DND-41 (cell line): ENCODE measurements at regions not wholly inside any gene's neighbourhood (a gene's known extent, or its start where the extent isn't known, plus 50 kb on each side); places are given as distances from the start of the nearest gene placed in this dataset.

ENCODE experiments used
- ATAC-seq: fragments of 200-7000 bp; cut with Tn5 transposase; 3 replicates; pipeline ENCODE4 v1.9.1; 2021; ENCODE audit warnings: low read depth; ENCODE audit not compliant: insufficient read depth
- DNase-seq: peaks from one replicate; pipeline ENCODE4 v3.0.0-alpha.2; 2020
- H2AFZ ChIP-seq: 2 replicates; pipeline ENCODE4 v1.6.0; 2012; ENCODE audit warnings: low read depth, low read length
- H3K27ac ChIP-seq: 2 replicates; pipeline ENCODE4 v1.5.1; 2012; ENCODE audit warnings: low read length, inconsistent platforms
- H3K27me3 ChIP-seq: fragments of 200-600 bp; sonication (generic); 2 replicates; pipeline ENCODE4 v1.6.0; 2012; ENCODE audit warnings: low read length, mild to moderate bottlenecking, inconsistent platforms; ENCODE audit not compliant: insufficient read depth, poor library complexity
- H3K36me3 ChIP-seq: 2 replicates; pipeline ENCODE4 v1.5.1; 2012; ENCODE audit warnings: low read length, inconsistent platforms; ENCODE audit not compliant: insufficient read depth
- H3K4me1 ChIP-seq: 2 replicates; pipeline ENCODE4 v1.5.1; 2012; ENCODE audit warnings: mild to moderate bottlenecking, low read length; ENCODE audit not compliant: insufficient read depth
- H3K4me2 ChIP-seq: 2 replicates; pipeline ENCODE4 v1.6.0; 2012; ENCODE audit warnings: mild to moderate bottlenecking, moderate library complexity, low read length, inconsistent platforms; ENCODE audit not compliant: insufficient read depth
- H3K4me3 ChIP-seq, 2 experiments: fragments of 200-600 bp in 1 of 2; shearing (Covaris generic) in 1 of 2; 2 replicates each; pipeline ENCODE4 v1.5.1; 2012 to 2016; ENCODE audit warnings: inconsistent platforms in 2 of 2, low read length in 2 of 2, mild to moderate bottlenecking in 2 of 2, low read depth in 1 of 2, moderate library complexity in 1 of 2
- H3K79me2 ChIP-seq: 2 replicates; pipeline ENCODE4 v1.6.0; 2012; ENCODE audit warnings: low read length, inconsistent platforms; ENCODE audit not compliant: insufficient read depth
- H3K9ac ChIP-seq: 2 replicates; pipeline ENCODE4 v1.6.0; 2012; ENCODE audit warnings: low read depth, mild to moderate bottlenecking, inconsistent platforms, low read length, moderate library complexity
- H3K9me3 ChIP-seq: 2 replicates; pipeline ENCODE4 v1.5.1; 2012; ENCODE audit warnings: low read length, moderate library complexity, mild to moderate bottlenecking, inconsistent platforms; ENCODE audit not compliant: insufficient read depth, severe bottlenecking
- H4K20me1 ChIP-seq: 2 replicates; pipeline ENCODE4 v1.6.0; 2012; ENCODE audit warnings: low read length; ENCODE audit not compliant: insufficient read depth
- CTCF ChIP-seq: IDR thresholded peaks from 2 replicates; pipeline ENCODE4 v1.5.1; 2012; ENCODE audit warnings: borderline replicate concordance, low read length, moderate library complexity, mild to moderate bottlenecking; ENCODE audit not compliant: poor library complexity, severe bottlenecking; ENCODE audit errors: extremely low read depth
- EZH2 ChIP-seq: IDR thresholded peaks from 3 replicates; pipeline ENCODE4 v1.6.1; 2012; ENCODE audit warnings: borderline replicate concordance, low read depth, mild to moderate bottlenecking, moderate library complexity, low read length, inconsistent platforms; ENCODE audit not compliant: severe bottlenecking

GRCh38 chr3:82005266-82005665 lies 243.8 kb upstream of the GBE1 start:
- Histone ChIP-seq H3K27me3 (no peaks in the 10 kb centered on the region), H3K36me3 (no peaks in the 10 kb centered on the region), H3K4me3 (no peak overlapping the region), H3K27ac (no peak overlapping the region), H3K4me1 (no peaks in the 10 kb centered on the region), H3K4me2 (no peak overlapping the region), H3K79me2 (no peaks in the 10 kb centered on the region), H3K9me3 (peaks cover 6% of the 10 kb centered on the region), H3K9ac (no peak overlapping the region), H4K20me1 (no peaks in the 10 kb centered on the region), H2AFZ (no peak overlapping the region)
- ATAC-seq = no peak
- TF ChIP-seq EZH2 (no peak), CTCF (no peak)
- no peak for DNase-seq

GRCh38 chr3:82004266-82004665 lies 242.8 kb upstream of the GBE1 start:
- no peak overlapping the region for H3K27ac ChIP-seq
- no peaks in the 10 kb centered on the region for H3K27me3 ChIP-seq
- no peaks in the 10 kb centered on the region for H4K20me1 ChIP-seq
- H3K4me2 ChIP-seq = no peak overlapping the region
- H3K79me2 ChIP-seq = no peaks in the 10 kb centered on the region
- no peak overlapping the region for H3K9ac ChIP-seq
- H3K4me1 ChIP-seq = no peaks in the 10 kb centered on the region
- H2AFZ ChIP-seq = no peak overlapping the region
- peaks cover 6% of the 10 kb centered on the region for H3K9me3 ChIP-seq
- DNase-seq (no peak), ATAC-seq (no peak)
- no peak for TF ChIP-seq EZH2
- TF ChIP-seq CTCF = no peak
- no peaks in the 10 kb centered on the region for H3K36me3 ChIP-seq
- H3K4me3 ChIP-seq = no peak overlapping the region

- TF ChIP-seq CTCF (no peak), EZH2 (no peak)
- H3K4me1 ChIP-seq = no peaks in the 10 kb centered on the region
- no peak overlapping the region for H3K27ac ChIP-seq
- no peaks in the 10 kb centered on the region for H3K79me2 ChIP-seq
- H3K4me2 ChIP-seq = no peak overlapping the region
- no peaks in the 10 kb centered on the region for H3K27me3 ChIP-seq
- H3K9me3 ChIP-seq = peaks cover 6% of the 10 kb centered on the region
- no peak overlapping the region for H3K4me3 ChIP-seq
- ATAC-seq (no peak), DNase-seq (no peak)
- no peak overlapping the region for H3K9ac ChIP-seq
- no peak overlapping the region for H2AFZ ChIP-seq
- H3K36me3 ChIP-seq = no peaks in the 10 kb centered on the region
- no peaks in the 10 kb centered on the region for H4K20me1 ChIP-seq
These were observed 241.7 kb upstream of the GBE1 start for GRCh38 chr3:82002986-82003642.

GRCh38 chr3:82002491-82002890 lies 241.0 kb upstream of the GBE1 start:
- Histone ChIP-seq H3K4me2 (no peak overlapping the region), H3K4me1 (no peaks in the 10 kb centered on the region), H3K27ac (no peak overlapping the region), H3K4me3 (no peak overlapping the region), H3K27me3 (no peaks in the 10 kb centered on the region), H3K9me3 (peaks cover 3% of the 10 kb centered on the region), H4K20me1 (no peaks in the 10 kb centered on the region), H3K9ac (no peak overlapping the region), H3K36me3 (no peaks in the 10 kb centered on the region), H3K79me2 (no peaks in the 10 kb centered on the region), H2AFZ (no peak overlapping the region)
- TF ChIP-seq CTCF (no peak), EZH2 (no peak)
- DNase-seq = no peak
- ATAC-seq = no peak
